GM19463 (cell line): ENCODE measurements at regions not wholly inside any gene's neighbourhood (a gene's known extent, or its start where the extent isn't known, plus 50 kb on each side); places are given as distances from the start of the nearest gene placed in this dataset.

Source experiments
- ATAC-seq: cut with Tn5 transposase; IDR thresholded peaks from one replicate; pipeline ENCODE4 v1.9.1; 2021; ENCODE audit warnings: mild to moderate bottlenecking, moderate library complexity; ENCODE audit not compliant: unreplicated experiment

DNA sequence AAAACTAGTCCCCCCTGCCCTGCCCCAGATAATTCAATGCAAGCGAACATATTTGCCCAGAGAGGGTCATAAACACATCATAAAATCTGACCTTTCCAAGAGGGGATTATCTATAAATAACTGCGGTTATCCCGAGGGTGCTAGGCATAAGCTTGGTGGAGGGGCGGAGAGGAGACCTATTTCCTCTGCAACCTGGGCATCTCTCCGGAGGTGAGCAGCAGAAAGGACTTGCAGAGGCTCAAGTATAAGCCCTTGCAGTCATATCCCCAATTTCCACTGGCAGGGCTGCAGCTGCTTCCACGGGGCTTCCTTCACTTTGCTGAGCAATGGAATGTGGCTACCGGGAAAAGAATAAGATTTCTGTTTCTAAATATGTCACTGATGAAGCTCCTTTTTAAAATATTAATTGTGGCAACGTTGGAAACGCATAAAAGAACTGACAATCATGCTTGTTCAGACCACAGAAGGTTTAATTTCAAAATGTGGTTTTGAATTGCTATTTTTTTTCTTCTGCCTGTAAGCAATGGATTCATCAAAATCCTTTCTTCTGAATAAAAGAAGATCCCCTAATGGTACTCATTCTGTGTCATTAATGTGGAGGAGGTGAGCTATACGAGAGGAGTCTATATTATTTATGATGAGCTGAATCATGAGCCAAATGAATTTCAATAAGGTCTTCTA is 268.9 kb upstream of the ATP2B1 start:
- ATAC-seq = no peak

DNA sequence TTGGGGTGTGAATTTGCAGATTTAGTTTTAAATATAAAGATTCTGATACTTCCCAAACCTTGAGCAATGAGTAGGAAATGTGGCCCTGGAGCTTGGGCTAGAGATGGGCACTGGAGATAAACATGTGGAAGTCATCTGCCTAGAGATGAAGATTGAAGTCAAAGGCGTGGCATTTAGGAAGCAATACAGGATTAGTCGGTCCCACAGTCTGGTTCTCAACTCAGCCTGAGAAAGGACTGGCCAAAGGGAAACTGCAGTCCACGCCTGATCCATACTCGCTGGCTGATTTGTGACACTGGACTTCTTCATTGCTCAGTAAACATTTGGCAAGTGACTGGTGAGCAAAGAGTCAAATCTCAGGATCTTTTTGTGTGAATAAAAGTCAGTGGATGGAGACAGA is 268.2 kb upstream of the ATP2B1 start:
- no peak for ATAC-seq

- no peak for ATAC-seq
These were observed 266.9 kb upstream of the ATP2B1 start for GRCh38 chr12:89975574-89975973.

- ATAC-seq = no peak
These were observed 263.2 kb upstream of the ATP2B1 start for GRCh38 chr12:89971880-89972279.

DNA sequence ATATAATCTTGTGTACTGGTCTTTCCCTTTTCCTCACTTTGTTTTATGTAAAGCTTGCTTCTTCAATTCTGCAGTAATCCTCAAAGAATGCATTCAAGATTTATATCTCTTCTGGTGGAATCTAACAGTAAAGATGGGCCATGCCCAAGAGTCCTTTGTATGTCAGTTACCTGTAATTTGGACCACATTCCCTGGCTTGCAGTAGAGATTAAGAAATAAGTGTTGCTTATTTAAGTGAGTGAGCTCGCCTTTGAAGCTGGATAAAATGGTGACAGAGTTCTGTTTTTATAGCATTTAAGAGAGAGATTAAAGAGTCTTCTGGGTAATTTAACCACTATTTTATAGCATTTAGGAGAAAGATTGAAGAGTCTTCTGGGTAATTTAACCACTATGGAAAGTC is 262.1 kb upstream of the ATP2B1 start:
- ATAC-seq = no peak

DNA sequence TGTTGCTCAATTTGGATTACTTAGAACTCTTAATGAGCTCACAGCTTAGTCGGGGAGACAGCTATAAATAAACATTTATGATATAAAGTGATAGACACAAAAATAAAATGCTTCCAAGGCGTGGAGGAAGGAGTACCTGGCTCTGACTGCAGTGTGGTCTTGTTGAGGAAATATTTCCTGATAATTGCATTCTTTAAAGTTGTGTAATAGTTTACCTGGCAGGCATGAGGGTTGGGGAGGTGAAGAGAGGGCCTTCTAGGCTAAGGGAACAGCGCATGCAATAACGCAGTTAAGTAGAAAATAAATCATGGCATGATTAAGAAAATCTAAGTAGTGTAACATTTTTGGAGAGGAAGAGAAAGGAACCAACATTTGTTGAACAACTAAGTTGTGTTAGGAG is 260.5 kb upstream of the ATP2B1 start:
- no peak for ATAC-seq

GRCh38 chr12:89968151-89968700 is 259.6 kb upstream of the ATP2B1 start:
- no peak for ATAC-seq

- ATAC-seq = no peak
These were observed 258.0 kb upstream of the ATP2B1 start for GRCh38 chr12:89966495-89967240.

- ATAC-seq = no peak
These were observed 257.4 kb upstream of the ATP2B1 start for GRCh38 chr12:89965993-89966392.

- ATAC-seq = no peak
These were observed 254.0 kb upstream of the ATP2B1 start for GRCh38 chr12:89962648-89963047.

GRCh38 chr12:89960607-89961394 is 252.2 kb upstream of the ATP2B1 start:
- peak; percentile 36 for ATAC-seq

- ATAC-seq = peak; percentile 95
These were observed 251.4 kb upstream of the ATP2B1 start for GRCh38 chr12:89960011-89960507.

GRCh38 chr12:89959179-89959578 is 250.5 kb upstream of the ATP2B1 start:
- ATAC-seq = no peak

DNA sequence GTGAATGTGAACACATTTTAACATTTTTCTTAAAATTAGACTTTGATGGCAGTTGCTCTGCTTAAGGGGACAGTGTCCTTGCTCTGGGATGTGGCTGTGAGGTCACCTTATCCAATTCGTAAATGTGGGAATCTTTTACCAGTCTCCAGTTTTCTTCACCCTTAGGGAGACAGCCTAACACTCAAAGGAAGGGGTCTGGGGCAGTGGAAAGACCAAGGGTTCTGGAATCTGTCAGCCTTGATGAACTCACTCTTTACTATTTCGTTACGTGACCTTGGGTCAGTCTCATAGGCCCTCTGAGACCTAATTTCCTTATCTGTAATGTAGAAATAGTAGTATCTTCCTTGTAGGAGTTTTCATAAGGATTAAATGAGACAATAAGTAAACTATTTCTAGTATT is 245.6 kb upstream of the ATP2B1 start:
- no peak for ATAC-seq

- no peak for ATAC-seq
These were observed 243.0 kb upstream of the ATP2B1 start for GRCh38 chr12:89951694-89952060.

- no peak for ATAC-seq
These were observed 242.5 kb upstream of the ATP2B1 start for GRCh38 chr12:89951050-89951693.

DNA sequence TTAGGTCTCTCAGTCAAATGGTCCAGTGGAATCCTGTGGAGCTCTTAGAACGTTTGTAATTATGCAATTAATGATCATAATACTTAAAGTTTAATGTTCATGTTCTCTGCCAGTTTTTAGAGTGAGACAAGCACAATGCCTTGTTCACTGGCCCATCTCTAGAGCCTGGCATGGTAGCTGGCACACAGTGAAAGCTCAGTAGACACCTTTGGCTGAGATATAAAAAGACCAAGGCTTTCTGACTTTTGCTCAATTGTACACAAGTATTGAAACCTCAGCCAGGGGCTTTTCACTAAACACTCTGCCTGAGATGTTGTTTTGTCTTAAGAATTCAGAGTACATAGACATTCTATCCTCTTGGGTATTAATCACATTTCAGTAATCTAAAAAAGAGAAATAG is 241.8 kb upstream of the ATP2B1 start:
- peak; percentile 49 for ATAC-seq

DNA sequence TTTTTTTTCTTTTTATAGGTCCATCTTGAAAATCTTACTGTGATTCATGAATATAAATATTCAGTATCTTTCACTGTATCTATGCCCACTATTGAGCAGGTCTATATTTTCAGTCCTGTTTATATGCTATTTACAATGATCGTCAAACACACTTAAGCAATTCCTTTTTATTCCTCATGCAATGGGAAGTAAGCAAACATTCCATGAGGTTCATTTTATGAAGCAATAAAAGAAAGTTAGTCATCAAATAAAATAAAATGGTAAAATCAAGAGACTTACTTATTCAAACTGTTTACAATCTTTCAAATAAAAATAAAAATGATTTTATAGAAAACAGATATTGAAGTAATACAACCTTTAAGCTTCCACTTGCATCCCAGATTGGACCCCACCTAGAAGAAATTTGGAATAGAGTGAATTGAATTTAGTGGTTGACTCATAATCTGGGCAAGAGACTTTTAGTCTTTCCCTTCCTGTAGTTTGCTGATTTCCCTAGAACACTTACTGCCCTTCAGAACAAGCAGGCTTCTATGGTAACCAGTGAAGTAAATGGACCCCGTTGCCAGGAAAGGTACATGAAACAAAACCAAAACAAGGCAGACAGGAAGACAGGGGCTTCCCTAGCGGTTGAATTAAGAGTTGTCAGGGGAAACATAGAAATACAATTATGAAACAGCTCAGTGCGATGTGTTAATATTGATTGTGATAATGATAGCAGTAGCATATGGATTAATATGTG is 241.0 kb upstream of the ATP2B1 start:
- ATAC-seq = peak; percentile 93

- no peak for ATAC-seq
These were observed 239.9 kb upstream of the ATP2B1 start for GRCh38 chr12:89948271-89949175.
